Mucosa of gallbladder (tissue), 1 donor: ENCODE measurements at regions not wholly inside any gene's neighbourhood (a gene's known extent, or its start where the extent isn't known, plus 50 kb on each side); places are given as distances from the start of the nearest gene placed in this dataset.

Source experiments
- DNase-seq: peaks from one replicate; pipeline ENCODE4 v3.0.0-alpha.2; 2020; ENCODE audit warnings: low spot score
- donor health status: DM: no; HTN: no; CAD: no.

DNA sequence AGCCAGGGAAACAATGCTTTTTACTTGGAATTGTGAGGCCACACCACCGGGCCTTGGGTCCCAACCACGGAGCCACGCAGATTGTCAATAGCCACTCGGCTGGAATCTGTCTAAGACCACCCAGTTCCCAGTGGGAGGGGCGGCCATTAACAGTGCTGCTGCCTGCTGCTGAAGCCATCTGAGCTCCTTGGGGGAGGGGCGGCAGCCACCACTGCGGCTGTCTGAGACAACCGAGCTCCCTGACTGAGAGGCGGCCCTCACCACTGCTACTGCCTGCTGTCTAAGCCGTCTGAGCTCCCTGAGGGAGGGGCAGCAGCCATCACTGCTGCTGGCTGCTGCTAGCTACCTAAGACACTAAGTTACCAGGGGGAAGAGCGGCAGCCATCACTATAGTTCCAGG is 64.3 kb downstream of the DMRTA2 start:
- DNase-seq = no peak

DNA sequence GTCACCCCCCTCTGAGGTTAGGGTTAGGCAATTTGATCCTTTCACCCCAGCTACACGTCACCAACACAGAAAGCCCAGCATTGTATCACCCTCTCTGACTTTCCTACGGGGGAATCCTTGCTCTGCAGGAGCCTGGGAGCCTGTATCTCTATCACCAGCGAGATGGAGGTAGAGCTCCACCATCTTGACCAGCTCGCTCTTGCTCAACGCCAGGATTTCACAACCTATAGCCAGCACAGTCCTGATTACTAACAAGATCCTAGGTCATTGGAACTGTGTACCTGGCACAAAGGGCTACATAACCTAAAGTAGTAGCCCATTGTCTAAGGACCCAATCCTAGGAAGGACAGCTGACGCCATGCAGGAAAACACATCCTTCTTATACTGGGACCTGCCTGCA is 66.1 kb downstream of the DMRTA2 start:
- DNase-seq = no peak

DNA sequence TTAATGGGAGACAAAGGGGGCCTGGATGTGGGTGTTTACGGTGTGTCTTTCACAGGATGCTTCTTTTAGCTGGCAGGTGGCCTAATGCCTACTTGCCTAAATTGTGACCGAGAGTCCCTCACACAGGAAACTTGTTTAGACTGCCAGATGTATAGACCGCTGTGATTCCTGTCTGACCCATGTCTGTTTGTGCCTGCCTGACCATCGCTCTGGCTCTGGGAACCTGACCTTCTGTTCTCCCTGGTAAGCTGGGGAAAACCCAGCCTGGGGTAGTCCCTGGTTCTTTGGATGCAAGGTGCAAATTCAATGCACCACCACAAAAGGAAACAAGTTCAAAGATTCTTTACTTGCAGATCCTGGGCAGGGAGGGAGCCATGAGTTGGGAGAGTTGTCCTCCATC is 68.4 kb downstream of the DMRTA2 start:
- no peak for DNase-seq

DNA sequence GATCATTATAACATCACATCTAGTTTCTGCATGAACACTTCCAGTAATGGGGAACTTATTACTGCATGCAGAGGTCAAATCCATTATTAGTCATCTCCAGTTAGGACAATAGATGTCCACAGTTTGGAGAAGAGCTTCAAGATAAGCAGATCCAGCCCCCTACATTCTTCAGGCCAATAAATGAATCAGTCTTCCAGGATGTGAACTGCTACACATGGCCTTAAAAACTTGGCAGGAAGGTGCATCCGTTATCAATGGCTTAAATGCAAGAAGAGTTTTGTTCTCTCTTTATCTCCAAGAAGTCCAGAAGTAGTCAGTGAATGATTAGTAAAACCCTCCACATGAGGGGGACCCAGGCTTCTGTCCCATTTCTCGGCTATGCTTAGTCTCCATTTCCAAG is 70.8 kb downstream of the DMRTA2 start:
- DNase-seq = no peak

GRCh38 chr1:50350868-50351267 is 72.4 kb downstream of the DMRTA2 start:
- no peak for DNase-seq

DNA sequence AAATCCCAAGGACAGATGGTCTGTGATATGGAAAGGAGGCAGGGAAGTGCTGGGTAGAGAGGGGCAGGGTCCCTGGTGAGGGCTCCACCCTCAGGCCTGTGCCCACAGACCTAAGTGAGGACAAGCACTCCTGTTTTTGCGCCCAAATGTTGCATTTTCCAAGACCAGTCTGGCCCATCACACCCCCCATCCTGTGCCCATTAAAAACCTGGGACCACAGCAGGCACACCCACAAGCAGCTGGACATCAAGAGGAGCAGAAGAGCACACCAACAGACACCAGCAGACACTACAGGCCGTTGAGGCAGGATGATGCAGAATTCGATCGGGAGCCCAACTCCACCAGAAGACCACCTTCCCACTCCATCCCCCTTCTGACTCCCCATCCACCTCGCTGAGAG is 72.8 kb downstream of the DMRTA2 start:
- DNase-seq = no peak

- DNase-seq = no peak
Measured at GRCh38 chr1:50349242-50349565, 74.0 kb downstream of the DMRTA2 start.

DNA sequence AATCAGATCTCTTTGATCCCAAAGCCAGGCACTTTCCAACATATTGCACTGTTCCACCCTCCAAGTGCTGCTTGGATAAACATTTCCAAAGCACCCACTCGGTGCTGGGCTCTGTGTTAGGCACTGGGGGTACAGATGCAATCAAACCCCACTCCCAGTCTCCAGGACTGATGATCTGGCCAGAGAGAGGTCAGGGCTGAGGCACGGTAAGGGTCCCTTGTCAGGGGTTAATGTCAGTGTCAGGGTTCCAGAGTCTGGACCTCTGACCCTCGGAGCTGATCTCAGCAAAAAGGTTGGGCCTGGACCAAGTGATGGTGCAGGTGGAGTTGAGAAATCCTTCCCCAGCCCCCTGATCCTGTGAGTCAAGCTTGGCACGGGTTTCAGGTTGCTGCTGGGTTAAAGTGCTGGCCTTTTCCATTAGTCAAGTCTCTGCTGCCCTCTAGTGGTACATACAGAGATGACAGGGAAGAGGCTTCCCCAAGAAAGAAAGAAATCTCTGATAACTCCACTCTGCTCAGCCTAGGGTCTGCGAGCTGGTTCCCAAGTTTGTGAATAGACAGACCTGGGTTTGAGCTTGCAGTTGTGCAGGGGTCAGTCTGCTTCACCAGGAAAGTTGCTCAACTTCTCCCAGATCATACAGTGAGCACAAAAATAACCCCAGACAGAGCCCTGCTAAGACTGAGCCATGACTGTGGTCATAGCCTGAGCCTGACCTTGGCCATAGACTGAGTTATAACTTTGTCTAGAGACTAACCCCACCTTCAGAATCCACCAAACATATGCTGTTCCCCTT is 74.6 kb downstream of the DMRTA2 start:
- DNase-seq = peak; percentile 71

GRCh38 chr1:50347933-50348332 is 75.3 kb downstream of the DMRTA2 start:
- DNase-seq = no peak

GRCh38 chr1:50346621-50347020 is 76.6 kb downstream of the DMRTA2 start:
- no peak for DNase-seq

DNA sequence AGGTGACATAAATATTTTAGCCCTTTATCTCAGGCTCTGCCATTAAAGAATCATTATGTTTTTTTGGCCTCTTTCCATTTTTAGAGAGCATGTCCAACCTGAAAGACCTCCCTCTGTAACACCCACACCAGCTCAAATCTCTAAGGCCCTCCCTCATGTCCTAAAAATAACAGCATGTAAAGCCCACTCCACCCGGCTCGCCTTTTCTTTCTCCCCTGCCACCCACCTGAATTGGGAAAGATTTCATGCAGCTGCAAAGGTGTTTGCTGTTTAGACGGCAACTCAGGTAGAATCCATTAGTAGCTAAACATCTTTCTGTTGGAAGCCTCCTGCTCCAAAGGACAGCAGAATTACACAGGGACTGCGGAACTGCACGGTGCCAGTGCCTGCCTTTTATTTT is 79.9 kb downstream of the DMRTA2 start:
- DNase-seq = no peak

- DNase-seq = no peak
Measured at GRCh38 chr1:50342525-50342924, 80.7 kb downstream of the DMRTA2 start.

DNA sequence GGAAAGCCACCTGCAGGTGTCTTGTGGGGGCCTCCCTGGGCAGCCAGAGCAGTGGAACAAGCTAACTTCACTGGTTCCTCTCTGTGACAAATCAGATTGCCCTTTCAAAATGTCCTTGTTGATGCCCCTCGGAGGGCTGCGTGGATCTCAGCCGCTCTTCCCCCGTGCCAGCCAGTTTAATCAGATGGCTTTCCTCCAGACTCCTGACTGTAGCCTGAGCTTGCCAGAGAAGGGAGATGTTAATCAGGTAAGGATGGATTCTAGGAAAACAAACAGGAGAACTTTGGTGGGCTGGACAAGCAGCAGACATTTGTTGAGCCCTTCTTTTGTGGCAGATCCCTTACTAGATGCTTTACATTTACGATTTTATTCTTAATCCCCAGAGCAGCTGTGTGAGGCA is 88.2 kb downstream of the DMRTA2 start:
- DNase-seq = no peak

DNA sequence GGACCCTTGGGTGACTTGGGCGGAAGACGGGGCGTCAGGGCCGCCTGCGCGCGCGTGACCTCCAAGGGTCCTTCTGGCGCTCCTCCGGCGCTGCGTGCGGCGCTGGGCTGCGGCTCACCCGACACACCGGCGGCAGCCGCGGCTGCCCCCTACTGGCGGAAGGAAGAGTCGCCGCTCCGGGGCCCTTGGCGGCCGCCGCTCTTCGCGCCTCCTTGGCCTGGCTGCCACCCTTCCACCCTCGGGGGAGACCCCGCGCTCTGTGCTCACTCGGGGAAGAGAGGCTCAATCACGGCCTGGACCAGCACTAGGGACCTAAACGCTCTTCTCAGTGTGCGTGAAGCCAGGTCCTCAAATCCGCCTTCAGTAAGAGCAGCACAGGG is 89.7 kb downstream of the DMRTA2 start:
- DNase-seq = peak; percentile 38

- DNase-seq = peak; percentile 28
Measured at GRCh38 chr1:50332941-50333594, 90.2 kb downstream of the DMRTA2 start.

- DNase-seq = peak; percentile 14
Measured at GRCh38 chr1:50329332-50329932, 93.8 kb downstream of the DMRTA2 start.

- DNase-seq = no peak
Measured at GRCh38 chr1:50328552-50328951, 94.7 kb downstream of the DMRTA2 start.

- no peak for DNase-seq
Measured at GRCh38 chr1:50326026-50326425, 97.2 kb downstream of the DMRTA2 start.

DNA sequence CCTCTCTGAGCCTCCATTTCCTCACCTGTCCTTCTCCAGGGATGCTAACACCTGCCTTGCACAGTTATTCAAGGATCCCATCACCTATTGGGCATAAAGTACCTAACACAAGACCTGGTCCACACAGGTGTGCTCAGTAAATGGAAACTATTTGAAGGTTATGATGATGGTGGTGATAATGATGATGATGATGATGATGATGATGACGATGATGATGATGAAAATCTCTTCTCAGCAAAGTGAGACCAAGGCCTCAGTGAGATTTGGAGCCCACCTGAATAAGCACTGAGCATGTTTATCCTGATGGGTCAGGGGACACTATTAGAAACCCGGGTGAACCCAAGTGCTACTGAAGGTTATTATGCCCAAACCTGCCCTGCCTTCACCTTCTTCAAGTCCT is 100.7 kb downstream of the DMRTA2 start:
- no peak for DNase-seq

GRCh38 chr1:50318428-50318827 is 104.8 kb downstream of the DMRTA2 start:
- DNase-seq = no peak

GRCh38 chr1:50308878-50309277 is 114.4 kb downstream of the DMRTA2 start:
- DNase-seq = peak; percentile 41

DNA sequence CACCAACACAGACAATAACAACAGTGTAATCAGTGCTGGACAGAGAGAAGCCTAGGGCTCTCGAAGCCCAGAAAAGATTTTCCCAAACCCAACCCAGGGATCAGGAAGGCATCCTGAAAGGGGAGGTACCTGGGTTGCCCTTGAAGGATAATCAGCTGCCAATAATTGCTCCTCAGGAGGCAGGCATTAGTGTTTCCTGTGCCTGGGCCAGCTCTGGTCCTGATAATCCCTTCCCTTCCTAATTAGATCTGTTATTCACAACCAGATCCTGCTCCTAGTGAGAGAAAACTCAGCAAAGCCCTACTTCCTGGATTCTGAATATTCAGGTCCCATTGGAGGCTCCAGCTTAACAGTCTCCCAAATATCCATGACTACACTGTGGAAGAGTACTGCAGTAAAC is 117.4 kb downstream of the DMRTA2 start:
- no peak for DNase-seq

GRCh38 chr1:50300297-50300696 is 122.9 kb downstream of the DMRTA2 start:
- no peak for DNase-seq
